SK-N-SH treated with all-trans-retinoic acid at 6 μM for 48 hours (cell line): ENCODE measurements at regions not wholly inside any gene's neighbourhood (a gene's known extent, or its start where the extent isn't known, plus 50 kb on each side); places are given as distances from the start of the nearest gene placed in this dataset.

Experiments used
- TOX ChIP-seq: fragments of 250-450 bp; sonication (Bioruptor Pico); IDR thresholded peaks from 2 replicates; pipeline ENCODE4 v1.8.0; 2021; ENCODE audit warnings: mild to moderate bottlenecking, moderate library complexity, borderline replicate concordance
- ZFP30 ChIP-seq: fragments of 450-650 bp; formaldehyde crosslinking; IDR thresholded peaks from 2 replicates; pipeline ENCODE4 v1.5.0; 2022; ENCODE audit warnings: mild to moderate bottlenecking, moderate library complexity
- ZNF565 ChIP-seq: fragments of 450-650 bp; formaldehyde crosslinking; conservative IDR thresholded peaks from 2 replicates; pipeline ENCODE4 v1.5.0; 2020; ENCODE audit warnings: low read depth, mild to moderate bottlenecking, moderate library complexity

DNA sequence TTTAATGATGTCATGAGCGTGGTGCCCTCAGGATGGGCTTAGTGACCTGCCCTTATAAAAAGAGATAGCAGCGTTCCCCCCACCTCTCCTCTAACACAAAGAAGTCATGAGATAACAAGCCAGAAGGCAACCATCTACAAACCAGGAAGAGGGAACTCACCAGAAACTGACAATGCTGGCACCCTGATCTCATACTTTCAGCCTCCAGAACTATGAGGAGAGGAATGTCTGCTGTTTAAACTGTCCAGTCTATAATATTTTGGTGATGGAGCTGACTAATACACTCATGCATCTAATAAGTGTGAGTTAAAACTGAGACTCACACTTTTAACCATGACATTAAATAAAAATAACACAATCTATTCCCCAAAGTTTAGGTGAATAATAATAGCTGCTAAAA, 156.1 kb upstream of the SPEF2 start:
- TF ChIP-seq ZFP30 (CRISPR knock-in tag), result no peak
- TF ChIP-seq TOX (CRISPR knock-in tag), result no peak
- no peak for TF ChIP-seq ZNF565 (CRISPR knock-in tag)
